GM19043 (cell line): ENCODE measurements at regions not wholly inside any gene's neighbourhood (a gene's known extent, or its start where the extent isn't known, plus 50 kb on each side); places are given as distances from the start of the nearest gene placed in this dataset.
"Not testable (repeated sequence)": the region's sequence is repeated elsewhere in the genome, so short reads cannot be mapped to it uniquely, and the experiment has no call there.

ENCODE experiments used
- ATAC-seq: cut with Tn5 transposase; IDR thresholded peaks from one replicate; pipeline ENCODE4 v1.9.1; 2021; ENCODE audit warnings: low read depth; ENCODE audit not compliant: unreplicated experiment

- ATAC-seq: no peak
These were observed 52.0 kb downstream of the ZC3H11B start for GRCh38 chr1:219560856-219561255.

DNA sequence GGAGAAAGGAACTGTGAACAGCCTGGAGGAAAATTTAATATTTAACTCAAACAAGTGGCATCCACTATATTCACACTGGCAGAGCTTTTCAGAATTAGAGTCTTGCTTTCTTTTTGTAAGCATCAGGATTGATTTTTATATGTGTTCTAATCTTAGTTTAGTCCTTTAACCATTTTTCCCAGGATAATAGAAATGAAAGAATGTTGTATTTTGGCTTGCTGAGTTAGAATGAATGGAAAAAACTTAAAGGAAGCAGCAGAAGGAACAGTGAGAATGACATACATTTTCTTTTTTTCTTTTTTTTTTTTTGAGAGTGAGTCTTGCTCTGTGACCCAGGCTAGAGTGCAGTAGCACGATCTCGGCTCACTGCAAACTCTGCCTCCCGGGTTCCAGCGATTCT is 53.0 kb downstream of the ZC3H11B start:
- ATAC-seq: no peak

DNA sequence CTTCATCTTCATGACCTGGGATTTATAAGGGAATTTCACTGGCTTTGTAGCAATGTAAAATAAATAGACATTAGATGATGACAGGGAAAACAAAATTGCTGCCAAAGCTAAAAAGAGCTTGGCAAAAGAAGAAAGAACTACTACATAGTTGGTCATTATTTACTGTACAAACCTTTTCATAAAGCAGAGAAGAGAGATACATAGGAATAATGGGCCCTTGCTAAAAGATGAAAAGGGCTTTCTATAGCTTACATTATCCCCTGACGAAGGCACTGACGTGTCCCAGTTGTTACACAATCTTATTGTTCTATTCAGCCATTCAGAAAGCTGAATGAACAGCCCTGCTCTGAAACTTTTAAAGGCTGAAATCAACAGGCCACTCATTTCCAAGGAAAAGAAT is 57.1 kb downstream of the ZC3H11B start:
- ATAC-seq: no peak

- ATAC-seq: no peak
These were observed 57.7 kb downstream of the ZC3H11B start for GRCh38 chr1:219555031-219555692.

DNA sequence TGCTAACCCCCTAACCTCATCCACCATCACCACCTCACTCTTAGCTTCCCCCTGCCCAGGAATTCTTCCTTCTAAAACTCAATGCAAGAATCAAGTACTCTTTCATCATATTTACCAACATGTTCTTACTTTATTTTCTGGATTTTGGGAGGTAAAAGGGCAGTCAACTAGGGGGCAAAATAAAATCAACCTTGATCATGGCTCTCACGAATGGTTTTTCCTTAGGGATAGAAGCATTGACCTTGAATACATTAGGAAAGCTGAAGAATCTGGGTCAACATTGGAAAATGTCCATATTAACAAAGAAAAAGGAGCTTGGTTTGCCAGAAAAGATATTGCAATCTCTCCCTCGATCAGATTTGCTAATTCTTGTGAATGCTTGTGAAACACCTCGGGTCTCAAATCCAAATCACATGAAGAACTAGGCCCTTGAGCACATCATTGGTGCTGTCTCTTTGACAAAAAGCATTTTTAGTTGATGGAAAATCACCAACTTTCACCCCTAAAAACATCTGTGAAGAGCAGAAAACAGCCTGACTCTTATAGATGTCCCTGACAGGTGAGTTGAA is 58.9 kb downstream of the ZC3H11B start:
- ATAC-seq: no peak

- no peak for ATAC-seq
These were observed 62.7 kb downstream of the ZC3H11B start for GRCh38 chr1:219550201-219550600.

GRCh38 chr1:219549215-219549614 is 63.7 kb downstream of the ZC3H11B start:
- ATAC-seq: no peak

GRCh38 chr1:219548386-219548785 is 64.5 kb downstream of the ZC3H11B start:
- no peak for ATAC-seq

GRCh38 chr1:219545756-219546155 is 67.1 kb downstream of the ZC3H11B start:
- ATAC-seq: not testable (repeated sequence)

DNA sequence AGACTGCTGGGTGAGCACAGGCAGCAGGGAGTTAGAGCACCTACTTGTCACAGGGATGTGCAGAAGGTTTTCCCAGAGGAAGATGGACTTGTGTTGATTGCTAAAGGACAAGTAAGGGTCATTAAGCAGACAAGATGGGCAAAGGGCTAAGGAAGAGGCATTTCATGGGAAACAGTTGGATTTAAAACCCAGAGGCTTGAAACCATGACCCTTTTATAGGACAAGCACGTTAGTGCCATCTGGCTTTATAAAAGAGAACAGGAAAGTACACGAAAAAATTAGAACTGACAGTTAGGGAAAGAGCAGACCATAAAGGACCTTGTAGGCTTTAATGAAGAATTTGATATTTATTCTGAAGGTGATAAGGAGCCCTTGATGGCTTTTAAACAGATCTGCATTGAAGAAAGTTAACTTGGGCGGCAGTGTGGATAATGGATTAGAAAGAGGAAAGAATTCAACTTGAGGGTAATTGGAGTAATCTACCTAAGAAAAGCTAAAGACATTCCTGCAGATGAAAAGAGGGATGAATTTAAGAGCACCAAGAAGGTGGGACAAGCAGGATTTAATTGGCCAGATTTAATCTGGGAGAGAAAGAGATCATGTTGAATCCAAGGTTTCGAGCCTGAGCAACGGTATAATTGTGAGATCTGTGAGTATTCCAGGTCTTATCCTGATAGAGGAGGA is 68.6 kb downstream of the ZC3H11B start:
- no peak for ATAC-seq

DNA sequence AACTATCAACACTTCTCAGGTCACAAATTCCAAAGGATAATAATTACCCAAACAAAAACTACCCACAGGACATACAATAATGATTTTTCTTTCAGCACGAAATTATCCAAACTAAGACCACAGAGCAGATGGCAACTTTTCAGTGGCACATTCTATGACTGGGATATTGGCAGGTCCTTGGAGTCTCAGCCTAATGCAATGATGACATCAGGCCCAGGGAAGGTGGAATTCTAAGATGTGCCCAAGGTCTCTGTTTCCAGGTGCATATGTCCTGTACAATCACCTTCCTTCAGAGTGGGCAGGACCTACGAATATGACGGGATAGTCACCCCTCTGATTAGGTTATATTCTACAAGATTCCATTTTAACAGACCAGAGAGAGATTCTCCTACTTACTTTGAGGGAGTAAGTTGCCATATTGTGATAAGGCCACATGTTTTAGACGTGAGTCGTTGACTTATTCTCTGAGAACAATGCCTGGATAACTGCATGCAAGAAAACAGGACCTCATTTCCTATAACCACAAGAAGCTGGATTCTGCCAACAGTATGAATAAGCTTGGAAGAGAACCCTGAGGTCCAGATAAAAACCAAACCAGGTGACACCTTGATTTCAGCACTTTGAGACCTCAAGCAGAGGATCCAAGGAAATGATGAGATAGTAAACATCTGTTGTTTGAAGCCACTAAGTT is 69.9 kb downstream of the ZC3H11B start:
- ATAC-seq: no peak

DNA sequence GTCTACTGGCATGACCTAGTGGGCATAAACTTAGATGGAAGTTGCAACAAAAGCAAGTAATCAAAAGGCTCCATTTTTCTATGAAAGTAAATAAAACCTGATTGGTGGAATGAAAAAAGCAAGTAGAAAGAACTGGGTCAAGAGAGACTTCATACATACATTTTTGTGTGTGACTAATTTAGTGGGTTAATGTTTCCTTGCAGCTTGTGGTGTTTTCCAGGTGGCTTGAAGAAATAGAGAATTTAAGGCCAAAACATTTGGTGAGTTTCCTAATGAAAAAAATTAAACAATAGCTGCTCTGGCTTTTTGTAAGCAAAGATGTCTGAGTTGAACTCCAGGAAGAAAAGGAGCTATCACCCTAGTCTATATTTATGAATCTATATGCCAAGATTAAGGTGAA is 71.0 kb downstream of the ZC3H11B start:
- no peak for ATAC-seq

GRCh38 chr1:219539645-219540254 is 73.2 kb downstream of the ZC3H11B start:
- ATAC-seq: no peak

DNA sequence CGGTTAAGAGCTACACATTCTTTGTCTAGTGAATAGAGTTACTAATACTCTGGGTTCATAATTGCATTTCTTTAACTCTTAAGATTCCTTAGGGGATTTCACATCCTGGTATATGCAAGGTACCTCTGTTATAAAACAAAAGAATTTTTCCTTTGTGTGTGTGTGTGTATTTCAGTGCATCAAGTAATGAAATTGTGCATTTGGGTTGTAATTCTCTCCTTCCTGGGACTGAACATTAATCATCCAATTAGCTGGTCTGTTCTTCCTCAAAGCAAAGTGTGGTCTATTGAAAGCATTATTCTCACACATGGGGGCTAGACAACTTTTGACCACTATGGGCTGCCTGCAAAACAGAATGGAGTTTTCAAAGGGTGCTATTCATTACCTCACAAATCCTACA is 74.0 kb downstream of the ZC3H11B start:
- ATAC-seq: no peak

GRCh38 chr1:219537223-219537631 is 75.7 kb downstream of the ZC3H11B start:
- no peak for ATAC-seq

DNA sequence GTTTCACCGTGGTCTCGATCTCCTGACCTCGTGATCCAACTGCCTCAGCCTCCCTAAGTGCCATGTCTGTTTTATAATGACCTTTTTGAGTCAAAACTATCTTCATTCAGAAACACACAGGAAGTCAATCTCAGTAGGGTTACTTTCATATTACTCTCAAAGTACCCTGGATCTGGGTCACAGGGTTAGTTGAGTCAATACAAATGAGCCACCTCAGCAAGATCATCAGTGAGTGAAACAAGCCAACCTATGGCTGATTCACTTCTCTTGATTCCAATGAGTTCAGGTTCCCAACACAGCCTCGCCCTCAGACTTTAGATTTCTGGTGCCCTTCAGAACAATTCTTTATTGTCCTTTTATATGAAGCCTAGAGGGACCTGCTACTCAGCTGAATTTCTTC is 76.9 kb downstream of the ZC3H11B start:
- ATAC-seq: no peak

DNA sequence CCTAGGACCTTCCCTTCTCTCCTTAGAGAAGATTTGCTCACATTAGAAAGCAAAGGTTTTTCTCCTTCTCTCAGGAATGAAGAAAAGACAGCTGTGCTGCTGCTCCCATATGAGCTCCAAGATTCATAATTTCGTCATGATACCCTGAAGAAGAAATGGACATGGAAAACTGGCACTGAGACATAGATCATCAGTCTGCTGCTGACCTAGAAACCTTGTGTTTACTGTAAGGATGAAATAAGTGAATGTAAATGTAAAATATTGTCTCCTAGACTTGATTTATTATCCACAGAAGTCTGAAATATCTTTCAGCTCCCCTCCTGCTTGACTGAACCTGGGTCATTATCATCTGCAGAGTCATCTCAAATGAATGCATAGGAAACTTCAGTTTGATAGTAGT is 77.9 kb downstream of the ZC3H11B start:
- no peak for ATAC-seq

DNA sequence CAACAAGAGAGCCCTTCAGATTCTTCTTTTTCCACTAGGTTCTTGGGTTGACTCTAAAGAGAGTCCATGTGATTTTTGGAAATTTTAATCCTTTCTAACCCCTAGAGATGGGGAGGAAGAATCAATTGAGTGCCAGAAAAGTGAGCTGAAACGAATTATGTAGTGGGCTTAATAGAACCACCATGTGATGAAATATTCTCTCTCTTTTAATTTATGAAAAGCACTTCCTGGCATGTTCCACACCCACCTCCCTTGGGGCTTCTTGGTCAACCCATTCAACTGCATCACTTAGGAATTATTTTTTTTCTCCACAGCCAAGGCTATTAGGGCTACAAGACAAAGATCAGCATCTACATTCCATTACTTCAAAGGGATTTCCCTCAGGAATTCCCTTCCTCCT is 79.6 kb downstream of the ZC3H11B start:
- no peak for ATAC-seq

DNA sequence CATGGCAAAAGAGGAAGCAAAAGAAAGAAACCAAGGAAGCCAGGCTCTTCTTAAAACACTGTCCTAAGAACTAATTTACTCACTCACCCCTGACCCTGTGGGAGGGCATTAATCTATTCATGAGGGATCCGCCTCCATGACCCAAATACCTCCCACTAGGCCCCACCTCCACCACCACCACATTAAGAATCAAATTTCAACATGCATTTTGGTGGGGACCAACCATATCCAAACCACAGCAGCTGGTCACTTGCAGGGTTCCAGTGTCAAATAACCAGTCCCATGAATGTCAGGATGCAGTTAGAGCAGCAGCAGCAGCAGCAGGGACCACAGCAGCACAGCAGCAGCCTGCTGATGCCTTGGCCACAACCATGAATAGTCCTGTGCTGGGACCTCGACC is 83.8 kb downstream of the ZC3H11B start:
- ATAC-seq: no peak

GRCh38 chr1:219528633-219529032 is 84.3 kb downstream of the ZC3H11B start:
- no peak for ATAC-seq

GRCh38 chr1:219527994-219528393 is 84.9 kb downstream of the ZC3H11B start:
- no peak for ATAC-seq
